ENCODE measurements at regions not wholly inside any gene's neighbourhood (a gene's known extent, or its start where the extent isn't known, plus 50 kb on each side); places are given as distances from the start of the nearest gene placed in this dataset.

- TF ChIP-seq ZNF687 (CRISPR knock-in tag; IDR thresholded peaks at IDR 0.05) (no peak), MXI1 (IDR thresholded peaks at IDR 0.05; ENCODE audit: borderline replicate concordance, low read depth, low read length) (no peak), ZBTB21 (CRISPR knock-in tag; IDR thresholded peaks at IDR 0.05) (no peak), SP140L (CRISPR knock-in tag; IDR thresholded peaks at IDR 0.05; ENCODE audit: borderline replicate concordance) (no peak), ARNT2 (CRISPR knock-in tag; IDR thresholded peaks at IDR 0.05; ENCODE audit: low read depth) (no peak)
Measured at GRCh38 chr1:199907361-199907760, 120.1 kb upstream of the NR5A2 start (continued).

- BruUV-seq (replicated peaks): no TSS peak
- intact Hi-C loops (cut with micrococcal nuclease; ENCODE audit: unreplicated experiment): no loop called here
- no peaks in the 10 kb centered on the region for H3K27me3 ChIP-seq (ENCODE audit: control insufficient read depth in 1 of 2, insufficient read depth in 2 of 2, low read length in 2 of 2)
- TF ChIP-seq DBP (CRISPR knock-in tag; IDR thresholded peaks at IDR 0.05; ENCODE audit: not compliant biosample characterization) (no peak), ZNF891 (CRISPR knock-in tag; IDR thresholded peaks at IDR 0.05) (no peak), ZNF780A (CRISPR knock-in tag; IDR thresholded peaks at IDR 0.05) (no peak), POLR2A (IDR thresholded peaks at IDR 0.05; ENCODE audit: insufficient read depth in 1 of 2, low read depth in 2 of 2, low read length in 2 of 2) (no peak), MXI1 (IDR thresholded peaks at IDR 0.05; ENCODE audit: borderline replicate concordance, low read depth, low read length) (no peak), SUZ12 (IDR thresholded peaks at IDR 0.05; ENCODE audit: low read depth, low read length) (no peak), HOXA9 (CRISPR knock-in tag; IDR thresholded peaks at IDR 0.05; ENCODE audit: borderline replicate concordance) (no peak), SOX13 (IDR thresholded peaks at IDR 0.05) (no peak), SOX13 (CRISPR knock-in tag; conservative IDR thresholded peaks at IDR 0.05 in 1 of 2, IDR thresholded peaks at IDR 0.05 in 1 of 2) (no peak), HOXA3 (CRISPR knock-in tag; IDR thresholded peaks at IDR 0.05) (no peak), YEATS2 (CRISPR knock-in tag; IDR thresholded peaks at IDR 0.05; ENCODE audit: borderline replicate concordance) (no peak), ZNF343 (CRISPR knock-in tag; IDR thresholded peaks at IDR 0.05) (no peak), ZNF710 (CRISPR knock-in tag; IDR thresholded peaks at IDR 0.05; ENCODE audit: borderline replicate concordance) (no peak), SATB2 (CRISPR knock-in tag; IDR thresholded peaks at IDR 0.05) (no peak)
Measured at GRCh38 chr1:199909137-199909536, 118.4 kb upstream of the NR5A2 start.

More at GRCh38 chr1:199909137-199909536, 118.4 kb upstream of the NR5A2 start:
- Histone ChIP-seq H3K9ac (ENCODE audit: insufficient read depth, low read depth, low read length) (no peak overlapping the region), H2AFZ (ENCODE audit: low read length) (no peak overlapping the region), H3K79me2 (ENCODE audit: insufficient read depth, low read length) (no peaks in the 10 kb centered on the region), H3K4me3 (replicated peaks in 1 of 3; ENCODE audit: insufficient read depth in 1 of 3, low read depth in 2 of 3, low read length in 3 of 3) (no peak overlapping the region), H3K4me2 (ENCODE audit: low read depth, low read length) (no peak overlapping the region), H3K9me3 (ENCODE audit: low read length) (no peaks in the 10 kb centered on the region), H3K27ac (ENCODE audit: extremely low read length, insufficient read depth, low read length) (no peak overlapping the region), H3K4me1 (ENCODE audit: insufficient read depth, low read length) (no peaks in the 10 kb centered on the region), H3K36me3 (replicated peaks in 1 of 2; ENCODE audit: control insufficient read depth in 1 of 2, insufficient read depth in 2 of 2, low read length in 2 of 2) (no peaks in the 10 kb centered on the region), H4K20me1 (ENCODE audit: insufficient read depth, low read length) (no peaks in the 10 kb centered on the region)
- no peak for FAIRE-seq
- CTCF ChIA-PET (ENCODE audit: low intra/inter-chr PET ratio, low total read pairs): no interaction called here
- ATAC-seq: no peak
- WGBS (ENCODE audit: low lambda C conversion rate): 9% methylated on average over 5 of the region's 5 CpGs
- DNase-seq (ENCODE audit: low spot score): no peak
- in situ Hi-C loops (cut with HindIII; ENCODE audit: extremely low pct_ligation_motif_present, low pct_unique_long_range_greater_than_20kb): no loop called here
- POLR2A ChIA-PET: no interaction called here
